Activated CD4-positive, alpha-beta T cell treated with anti-CD3 and anti-CD28 coated beads, Interleukin-2, amount 50 U/mL, for 16 hours (primary cell): ENCODE measurements at regions not wholly inside any gene's neighbourhood (a gene's known extent, or its start where the extent isn't known, plus 50 kb on each side); places are given as distances from the start of the nearest gene placed in this dataset.

Experiments used
- DNase-seq: peaks from one replicate; pipeline ENCODE4 v3.0.0-alpha.2; 2020

- DNase-seq = no peak
Measured at GRCh38 chr2:17122887-17123501, 395.2 kb downstream of the RAD51AP2 start.

GRCh38 chr2:17115466-17115865 is 402.8 kb downstream of the RAD51AP2 start:
- DNase-seq = no peak

- DNase-seq = no peak
Measured at GRCh38 chr2:17115042-17115441, 403.2 kb downstream of the RAD51AP2 start.

GRCh38 chr2:17107871-17108270 is 410.4 kb downstream of the RAD51AP2 start:
- no peak for DNase-seq

GRCh38 chr2:17107151-17107550 is 411.1 kb downstream of the RAD51AP2 start:
- no peak for DNase-seq

- DNase-seq = no peak
Measured at GRCh38 chr2:17106418-17106817, 411.8 kb downstream of the RAD51AP2 start.

- no peak for DNase-seq
Measured at GRCh38 chr2:17104454-17104853, 413.8 kb downstream of the RAD51AP2 start.

- DNase-seq = no peak
Measured at GRCh38 chr2:17101596-17101995, 416.6 kb downstream of the RAD51AP2 start.

GRCh38 chr2:17101091-17101490 is 417.1 kb downstream of the RAD51AP2 start:
- no peak for DNase-seq

GRCh38 chr2:17095340-17095739 is 422.9 kb downstream of the RAD51AP2 start:
- DNase-seq = no peak

GRCh38 chr2:17093712-17094111 is 424.5 kb downstream of the RAD51AP2 start:
- no peak for DNase-seq

- DNase-seq = no peak
Measured at GRCh38 chr2:17086990-17087389, 421.4 kb upstream of the CYRIA start.

- no peak for DNase-seq
Measured at GRCh38 chr2:17085546-17086202, 420.0 kb upstream of the CYRIA start.

- DNase-seq = no peak
Measured at GRCh38 chr2:17084877-17085276, 419.2 kb upstream of the CYRIA start.

- DNase-seq = no peak
Measured at GRCh38 chr2:17083902-17084301, 418.3 kb upstream of the CYRIA start.

GRCh38 chr2:17079262-17079661 is 413.6 kb upstream of the CYRIA start:
- DNase-seq = no peak

GRCh38 chr2:17076533-17076932 is 410.9 kb upstream of the CYRIA start:
- no peak for DNase-seq

- DNase-seq = no peak
Measured at GRCh38 chr2:17070711-17071110, 405.1 kb upstream of the CYRIA start.

GRCh38 chr2:17069564-17069963 is 403.9 kb upstream of the CYRIA start:
- DNase-seq = no peak

- DNase-seq = no peak
Measured at GRCh38 chr2:17068021-17068420, 402.4 kb upstream of the CYRIA start.

GRCh38 chr2:17065536-17065935 is 399.9 kb upstream of the CYRIA start:
- no peak for DNase-seq

GRCh38 chr2:17061028-17061427 is 395.4 kb upstream of the CYRIA start:
- DNase-seq = no peak

GRCh38 chr2:17059458-17059857 is 393.8 kb upstream of the CYRIA start:
- DNase-seq = no peak

GRCh38 chr2:17058772-17059402 is 393.3 kb upstream of the CYRIA start:
- DNase-seq = no peak
